A549 (cell line): ENCODE measurements at regions not wholly inside any gene's neighbourhood (a gene's known extent, or its start where the extent isn't known, plus 50 kb on each side); places are given as distances from the start of the nearest gene placed in this dataset.

ENCODE experiments used
- ATAC-seq, 2 experiments: fragments of 200-7000 bp in 1 of 2; fragments of >200 bp in 1 of 2; cut with Nextera tagmentation in 1 of 2; cut with Tn5 transposase in 1 of 2; 3 replicates each; pipeline versions ENCODE4 v1.8.0 to v1.9.1; 2018 to 2020; ENCODE audit warnings: mild to moderate bottlenecking in 1 of 2, moderate library complexity in 1 of 2
- CTCF ChIA-PET: fragments of 300-600 bp; sonication (Branson Sonifier 250); formaldehyde crosslinking; extraction: SDS; loops from one replicate; lab custom pipeline; 2021; ENCODE audit warnings: antibody characterized with exemption, inconsistent platforms; lab: Yijun Ruan, JAX
- POLR2A ChIA-PET: fragments of 350-600 bp; formaldehyde crosslinking; extraction: SDS; loops from one replicate; lab custom pipeline; 2021; ENCODE audit warnings: antibody characterized with exemption, inconsistent platforms; lab: Yijun Ruan, JAX
- DNase-seq, 2 experiments: peaks; one replicate each; pipeline versions ENCODE4 v3.0.0 to v3.0.0-alpha.2; 2011 to 2016; ENCODE audit warnings: low read depth in 1 of 2, low spot score in 1 of 2
- FAIRE-seq: peaks from 2 replicates; lab custom pipeline; 2011; peaks lifted over from hg19 to GRCh38; lab: Jason Lieb, UNC
- H3K27ac ChIP-seq, 2 experiments: fragments of >200 bp; sonication (Bioruptor Twin); formaldehyde crosslinking; 3 replicates each; pipeline ENCODE4 v1.5.1; 2016 to 2017
- H3K4me1 ChIP-seq: fragments of >200 bp; sonication (Bioruptor Twin); formaldehyde crosslinking; 3 replicates; pipeline ENCODE4 v1.6.1; 2016
- H3K4me2 ChIP-seq: fragments of >200 bp; sonication (Bioruptor Twin); formaldehyde crosslinking; 3 replicates; pipeline ENCODE4 v1.6.1; 2016
- H3K4me3 ChIP-seq: fragments of >200 bp; sonication (Bioruptor Twin); formaldehyde crosslinking; 3 replicates; pipeline ENCODE4 v1.5.1; 2016
- H3K9me3 ChIP-seq: fragments of >200 bp; sonication (Bioruptor Twin); formaldehyde crosslinking; 3 replicates; pipeline ENCODE4 v1.6.1; 2016
- CHD4 ChIP-seq: fragments of 200-600 bp; sonication (generic); IDR thresholded peaks from 2 replicates; pipeline ENCODE4 v1.6.1; 2016; ENCODE audit warnings: antibody characterized with exemption, mild to moderate bottlenecking, borderline replicate concordance
- EHF ChIP-seq: fragments of 250-450 bp; sonication (Bioruptor Pico); IDR thresholded peaks from 2 replicates; pipeline ENCODE4 v1.5.0; 2020; ENCODE audit warnings: mild to moderate bottlenecking
- EP300 ChIP-seq, 2 experiments: fragments of >200 bp; sonication (Bioruptor Twin); formaldehyde crosslinking; IDR thresholded peaks; 2 replicates in 1 of 2; 3 replicates in 1 of 2; pipeline ENCODE4 v1.6.1; 2016 to 2017
- ESRRA ChIP-seq: fragments of 150-350 bp; IDR thresholded peaks from 2 replicates; pipeline ENCODE4 v1.6.1; 2014; ENCODE audit warnings: mild to moderate bottlenecking, low read length, borderline replicate concordance
- FOSB ChIP-seq: fragments of 250-450 bp; sonication (Bioruptor Pico); IDR thresholded peaks from 2 replicates; pipeline ENCODE4 v1.5.0; 2020; ENCODE audit warnings: mild to moderate bottlenecking, moderate library complexity
- FOXS1 ChIP-seq: fragments of 250-450 bp; sonication (Bioruptor Pico); IDR thresholded peaks from 2 replicates; pipeline ENCODE4 v1.5.0; 2020; ENCODE audit warnings: mild to moderate bottlenecking, moderate library complexity
- HOXB5 ChIP-seq: fragments of 250-450 bp; sonication (Bioruptor Pico); IDR thresholded peaks from 2 replicates; pipeline ENCODE4 v1.5.0; 2020; ENCODE audit warnings: mild to moderate bottlenecking, moderate library complexity
- MAZ ChIP-seq: fragments of 150-350 bp; IDR thresholded peaks from 2 replicates; pipeline ENCODE4 v1.6.1; 2014; ENCODE audit warnings: antibody characterized with exemption, low read depth, low read length, borderline replicate concordance
- MYC ChIP-seq: IDR thresholded peaks from 2 replicates; pipeline ENCODE4 v1.6.1; 2012; ENCODE audit warnings: mild to moderate bottlenecking, inconsistent platforms, low read length, improper control_type of control experiment, borderline replicate concordance
- NFE2L2 ChIP-seq: fragments of 150-350 bp; conservative IDR thresholded peaks from 2 replicates; pipeline ENCODE4 v1.6.1; 2014; ENCODE audit warnings: low read length
- PHF8 ChIP-seq: fragments of 200-600 bp; sonication (generic); IDR thresholded peaks from 2 replicates; pipeline ENCODE4 v1.6.1; 2016; ENCODE audit warnings: low read depth, mild to moderate bottlenecking, antibody characterized with exemption, moderate library complexity, borderline replicate concordance
- RARB ChIP-seq: fragments of 250-450 bp; sonication (Bioruptor Pico); IDR thresholded peaks from 2 replicates; pipeline ENCODE4 v1.8.0; 2021; ENCODE audit warnings: mild to moderate bottlenecking, moderate library complexity
- ZC3H11A ChIP-seq: fragments of 450-650 bp; IDR thresholded peaks from 2 replicates; pipeline ENCODE4 v1.6.1; 2014; ENCODE audit warnings: antibody characterized with exemption, mild to moderate bottlenecking
- ZSCAN20 ChIP-seq: fragments of 250-450 bp; sonication (Bioruptor Pico); IDR thresholded peaks from 2 replicates; pipeline ENCODE4 v1.8.0; 2022; ENCODE audit warnings: mild to moderate bottlenecking, moderate library complexity
- WGBS: methylation state at CpG from one replicate; pipeline ENCODE4 v1.1.6; 2017; ENCODE audit errors: missing lambda C conversion rate; 5-methylcytosine and 5-hydroxymethylcytosine counted together
- TF ChIP-seq, protein P1 (sequence below): IDR thresholded peaks from 2 replicates; pipeline ENCODE4 v1.6.1; 2012
- TF ChIP-seq, protein P2 (sequence below): fragments of 250-450 bp; sonication (Bioruptor Pico); IDR thresholded peaks from 2 replicates; pipeline ENCODE4 v1.5.0; 2020; ENCODE audit warnings: low read depth, mild to moderate bottlenecking, moderate library complexity
- TF ChIP-seq, protein P3 (sequence below): IDR thresholded peaks from 2 replicates; pipeline ENCODE4 v1.6.1; 2012
- TF ChIP-seq, protein P4 (sequence below): fragments of 200-600 bp; sonication (generic); IDR thresholded peaks from 2 replicates; pipeline ENCODE4 v1.6.1; 2016; ENCODE audit warnings: antibody characterized with exemption, mild to moderate bottlenecking, moderate library complexity
- TF ChIP-seq, protein P5 (sequence below): IDR thresholded peaks from 2 replicates; pipeline ENCODE4 v1.6.1; 2012; ENCODE audit warnings: low read depth, borderline replicate concordance

DNA sequence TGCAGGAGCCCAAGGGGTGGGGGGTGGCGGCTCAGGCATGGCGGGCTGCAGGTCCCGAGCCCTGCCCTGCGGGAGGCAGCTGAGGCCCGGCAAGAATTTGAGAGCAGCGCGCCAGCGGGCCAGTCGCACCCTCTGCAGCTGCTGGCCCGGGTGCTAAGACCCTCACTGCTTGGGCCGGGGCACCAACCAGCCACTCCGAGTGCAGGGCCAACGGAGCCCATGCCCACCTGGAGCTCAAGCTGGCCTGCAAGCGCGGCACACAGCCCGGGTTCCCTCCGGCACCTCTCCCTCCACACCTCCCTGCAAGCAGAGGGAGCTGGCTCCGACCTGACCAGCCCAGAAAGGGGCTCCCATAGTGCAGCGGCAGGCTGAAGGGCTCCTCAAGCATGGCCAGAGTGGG lies 758.2 kb upstream of the INTU start:
- H3K27ac ChIP-seq: no peak overlapping the region
- CTCF ChIA-PET: no interaction called here
- TF ChIP-seq EP300 (IDR thresholded peaks at IDR 0.05) (no peak), FOXS1 (CRISPR knock-in tag) (no peak), ZSCAN20 (CRISPR knock-in tag) (no peak), NFE2L2 (no peak), MYC (no peak), HOXB5 (CRISPR knock-in tag) (no peak), RARB (CRISPR knock-in tag) (no peak), FOSB (CRISPR knock-in tag) (no peak), ZC3H11A (no peak)
- TF ChIP-seq, protein P1, sequence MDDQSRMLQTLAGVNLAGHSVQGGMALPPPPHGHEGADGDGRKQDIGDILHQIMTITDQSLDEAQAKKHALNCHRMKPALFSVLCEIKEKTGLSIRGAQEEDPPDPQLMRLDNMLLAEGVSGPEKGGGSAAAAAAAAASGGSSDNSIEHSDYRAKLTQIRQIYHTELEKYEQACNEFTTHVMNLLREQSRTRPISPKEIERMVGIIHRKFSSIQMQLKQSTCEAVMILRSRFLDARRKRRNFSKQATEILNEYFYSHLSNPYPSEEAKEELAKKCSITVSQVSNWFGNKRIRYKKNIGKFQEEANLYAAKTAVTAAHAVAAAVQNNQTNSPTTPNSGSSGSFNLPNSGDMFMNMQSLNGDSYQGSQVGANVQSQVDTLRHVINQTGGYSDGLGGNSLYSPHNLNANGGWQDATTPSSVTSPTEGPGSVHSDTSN: no peak
- TF ChIP-seq, protein P2, sequence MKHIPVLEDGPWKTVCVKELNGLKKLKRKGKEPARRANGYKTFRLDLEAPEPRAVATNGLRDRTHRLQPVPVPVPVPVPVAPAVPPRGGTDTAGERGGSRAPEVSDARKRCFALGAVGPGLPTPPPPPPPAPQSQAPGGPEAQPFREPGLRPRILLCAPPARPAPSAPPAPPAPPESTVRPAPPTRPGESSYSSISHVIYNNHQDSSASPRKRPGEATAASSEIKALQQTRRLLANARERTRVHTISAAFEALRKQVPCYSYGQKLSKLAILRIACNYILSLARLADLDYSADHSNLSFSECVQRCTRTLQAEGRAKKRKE (CRISPR knock-in tag): no peak
- TF ChIP-seq, protein P3, sequence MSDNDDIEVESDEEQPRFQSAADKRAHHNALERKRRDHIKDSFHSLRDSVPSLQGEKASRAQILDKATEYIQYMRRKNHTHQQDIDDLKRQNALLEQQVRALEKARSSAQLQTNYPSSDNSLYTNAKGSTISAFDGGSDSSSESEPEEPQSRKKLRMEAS: no peak
- TF ChIP-seq, protein P4, sequence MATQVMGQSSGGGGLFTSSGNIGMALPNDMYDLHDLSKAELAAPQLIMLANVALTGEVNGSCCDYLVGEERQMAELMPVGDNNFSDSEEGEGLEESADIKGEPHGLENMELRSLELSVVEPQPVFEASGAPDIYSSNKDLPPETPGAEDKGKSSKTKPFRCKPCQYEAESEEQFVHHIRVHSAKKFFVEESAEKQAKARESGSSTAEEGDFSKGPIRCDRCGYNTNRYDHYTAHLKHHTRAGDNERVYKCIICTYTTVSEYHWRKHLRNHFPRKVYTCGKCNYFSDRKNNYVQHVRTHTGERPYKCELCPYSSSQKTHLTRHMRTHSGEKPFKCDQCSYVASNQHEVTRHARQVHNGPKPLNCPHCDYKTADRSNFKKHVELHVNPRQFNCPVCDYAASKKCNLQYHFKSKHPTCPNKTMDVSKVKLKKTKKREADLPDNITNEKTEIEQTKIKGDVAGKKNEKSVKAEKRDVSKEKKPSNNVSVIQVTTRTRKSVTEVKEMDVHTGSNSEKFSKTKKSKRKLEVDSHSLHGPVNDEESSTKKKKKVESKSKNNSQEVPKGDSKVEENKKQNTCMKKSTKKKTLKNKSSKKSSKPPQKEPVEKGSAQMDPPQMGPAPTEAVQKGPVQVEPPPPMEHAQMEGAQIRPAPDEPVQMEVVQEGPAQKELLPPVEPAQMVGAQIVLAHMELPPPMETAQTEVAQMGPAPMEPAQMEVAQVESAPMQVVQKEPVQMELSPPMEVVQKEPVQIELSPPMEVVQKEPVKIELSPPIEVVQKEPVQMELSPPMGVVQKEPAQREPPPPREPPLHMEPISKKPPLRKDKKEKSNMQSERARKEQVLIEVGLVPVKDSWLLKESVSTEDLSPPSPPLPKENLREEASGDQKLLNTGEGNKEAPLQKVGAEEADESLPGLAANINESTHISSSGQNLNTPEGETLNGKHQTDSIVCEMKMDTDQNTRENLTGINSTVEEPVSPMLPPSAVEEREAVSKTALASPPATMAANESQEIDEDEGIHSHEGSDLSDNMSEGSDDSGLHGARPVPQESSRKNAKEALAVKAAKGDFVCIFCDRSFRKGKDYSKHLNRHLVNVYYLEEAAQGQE: no peak
- H3K9me3 ChIP-seq: no peaks in the 10 kb centered on the region
- ATAC-seq (no peak), DNase-seq (no peak), FAIRE-seq (no peak)
- 58% methylated on average over 5 of the region's 19 CpGs for WGBS
- no peaks in the 10 kb centered on the region for H3K4me1 ChIP-seq
- H3K4me3 ChIP-seq: no peak overlapping the region
- H3K4me2 ChIP-seq: no peak overlapping the region
- POLR2A ChIA-PET: no interaction called here

DNA sequence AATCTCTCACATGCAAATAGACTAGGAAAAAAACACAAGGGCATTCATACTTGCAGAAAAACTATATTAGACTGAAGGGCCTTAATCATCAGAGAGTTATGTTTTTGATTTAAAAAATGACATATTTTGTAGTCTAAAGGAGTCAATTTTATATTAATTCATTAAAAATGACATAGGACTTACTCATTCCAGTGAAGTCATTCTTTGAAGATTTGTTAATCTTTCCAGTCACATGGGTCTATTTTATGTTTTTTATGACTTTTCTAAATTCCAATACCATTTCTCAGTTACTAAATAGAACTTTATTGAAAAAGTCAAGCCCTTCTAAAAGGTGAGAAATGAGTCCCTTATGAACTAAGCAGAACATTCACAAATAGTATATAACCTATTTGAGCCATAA lies 743.8 kb upstream of the INTU start:
- TF ChIP-seq ESRRA (no peak), EHF (CRISPR knock-in tag) (no peak), PHF8 (no peak), ZSCAN20 (CRISPR knock-in tag) (no peak), EP300 (IDR thresholded peaks at IDR 0.05) (no peak), ZC3H11A (no peak), MYC (no peak), CHD4 (no peak), MAZ (no peak)
- TF ChIP-seq, protein P1: no peak
- TF ChIP-seq, protein P5, sequence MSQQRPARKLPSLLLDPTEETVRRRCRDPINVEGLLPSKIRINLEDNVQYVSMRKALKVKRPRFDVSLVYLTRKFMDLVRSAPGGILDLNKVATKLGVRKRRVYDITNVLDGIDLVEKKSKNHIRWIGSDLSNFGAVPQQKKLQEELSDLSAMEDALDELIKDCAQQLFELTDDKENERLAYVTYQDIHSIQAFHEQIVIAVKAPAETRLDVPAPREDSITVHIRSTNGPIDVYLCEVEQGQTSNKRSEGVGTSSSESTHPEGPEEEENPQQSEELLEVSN: no peak
- CTCF ChIA-PET: no interaction called here
- FAIRE-seq (no peak), DNase-seq (no peak), ATAC-seq (no peak)
- Histone ChIP-seq H3K4me3 (no peak overlapping the region), H3K9me3 (no peaks in the 10 kb centered on the region), H3K4me1 (no peaks in the 10 kb centered on the region), H3K27ac (no peak overlapping the region), H3K4me2 (no peak overlapping the region)
- POLR2A ChIA-PET: no interaction called here
